H9 (cell line): ENCODE measurements at regions not wholly inside any gene's neighbourhood (a gene's known extent, or its start where the extent isn't known, plus 50 kb on each side); places are given as distances from the start of the nearest gene placed in this dataset.
A peak's percentile ranks its signal among the peaks of the same experiment; 100 is the strongest.

Experiments
- DNase-seq: peaks from one replicate; pipeline ENCODE4 v3.0.0-alpha.2; 2017
- H2AFZ ChIP-seq: one replicate; pipeline ENCODE4 v1.6.1; 2013; ENCODE audit warnings: mild to moderate bottlenecking, low read length, control low read depth, moderate library complexity
- H2AK5ac ChIP-seq: 2 replicates; pipeline ENCODE4 v1.6.1; 2013; ENCODE audit warnings: low read length, control low read depth, mixed read lengths; ENCODE audit not compliant: insufficient read length
- H2BK120ac ChIP-seq: one replicate; pipeline ENCODE4 v1.6.1; 2013; ENCODE audit warnings: low read depth, mild to moderate bottlenecking, low read length, control low read depth, inconsistent platforms; ENCODE audit not compliant: poor library complexity, severe bottlenecking
- H2BK12ac ChIP-seq: 2 replicates; pipeline ENCODE4 v1.6.1; 2013; ENCODE audit warnings: low read length, control low read depth, mixed read lengths, low read depth; ENCODE audit not compliant: insufficient read length
- H2BK15ac ChIP-seq: 2 replicates; pipeline ENCODE4 v1.6.1; 2013; ENCODE audit warnings: low read depth, low read length, control low read depth
- H2BK20ac ChIP-seq: one replicate; pipeline ENCODE4 v1.6.1; 2013; ENCODE audit warnings: low read depth, mild to moderate bottlenecking, low read length, control low read depth, inconsistent platforms; ENCODE audit not compliant: poor library complexity, severe bottlenecking
- H2BK5ac ChIP-seq: 2 replicates; pipeline ENCODE4 v1.6.1; 2013; ENCODE audit warnings: low read length, control low read depth, mixed read lengths; ENCODE audit not compliant: insufficient read length
- H3K14ac ChIP-seq: 2 replicates; pipeline ENCODE4 v1.6.1; 2013; ENCODE audit warnings: low read length, control low read depth; ENCODE audit not compliant: insufficient read depth
- H3K18ac ChIP-seq: 2 replicates; pipeline ENCODE4 v1.6.1; 2013; ENCODE audit warnings: low read depth, mild to moderate bottlenecking, mixed read lengths, low read length, control low read depth; ENCODE audit not compliant: insufficient read length
- H3K23ac ChIP-seq: 2 replicates; pipeline ENCODE4 v1.6.1; 2013; ENCODE audit warnings: low read length, control low read depth, mixed read lengths, low read depth; ENCODE audit not compliant: insufficient read length
- H3K23me2 ChIP-seq: 2 replicates; pipeline ENCODE4 v1.6.1; 2013; ENCODE audit warnings: low read depth, mild to moderate bottlenecking, mixed read lengths, low read length, control low read depth; ENCODE audit not compliant: insufficient read length, poor library complexity, severe bottlenecking
- H3K27ac ChIP-seq: 2 replicates; pipeline ENCODE4 v1.5.1; 2013; ENCODE audit warnings: low read length, control low read depth, mixed read lengths, low read depth; ENCODE audit not compliant: insufficient read length
- H3K27me3 ChIP-seq: 2 replicates; pipeline ENCODE4 v1.6.1; 2013; ENCODE audit warnings: low read length, control low read depth, inconsistent platforms; ENCODE audit not compliant: insufficient read depth
- H3K4ac ChIP-seq: 2 replicates; pipeline ENCODE4 v1.6.1; 2013; ENCODE audit warnings: low read depth, mild to moderate bottlenecking, control low read depth, inconsistent platforms, low read length, moderate library complexity
- H3K4me1 ChIP-seq: 2 replicates; pipeline ENCODE4 v1.6.1; 2013; ENCODE audit warnings: low read length, control low read depth, inconsistent platforms; ENCODE audit not compliant: insufficient read depth
- H3K4me2 ChIP-seq: 2 replicates; pipeline ENCODE4 v1.6.1; 2013; ENCODE audit warnings: low read length, control low read depth, mixed read lengths; ENCODE audit not compliant: insufficient read length, insufficient read depth
- H3K56ac ChIP-seq: 2 replicates; pipeline ENCODE4 v1.6.1; 2013; ENCODE audit warnings: low read depth, mild to moderate bottlenecking, mixed read lengths, low read length, control low read depth; ENCODE audit not compliant: insufficient read length
- H3K79me1 ChIP-seq: 2 replicates; pipeline ENCODE4 v1.6.1; 2013; ENCODE audit warnings: low read depth, mild to moderate bottlenecking, moderate library complexity, low read length, control low read depth, inconsistent platforms; ENCODE audit not compliant: insufficient read depth, poor library complexity, severe bottlenecking
- H3K79me2 ChIP-seq: 2 replicates; pipeline ENCODE4 v1.6.1; 2013; ENCODE audit warnings: low read length, control low read depth, inconsistent platforms; ENCODE audit not compliant: insufficient read depth
- H3K9ac ChIP-seq: 2 replicates; pipeline ENCODE4 v1.6.1; 2013; ENCODE audit warnings: low read length, control low read depth, mixed read lengths; ENCODE audit not compliant: insufficient read length; ENCODE audit errors: extremely low read depth
- H3K9me3 ChIP-seq: one replicate; pipeline ENCODE4 v1.6.1; 2013; ENCODE audit warnings: low read depth, low read length, inconsistent platforms; ENCODE audit not compliant: control insufficient read depth
- H3T11ph ChIP-seq: one replicate; pipeline ENCODE4 v1.6.1; 2013; ENCODE audit warnings: mild to moderate bottlenecking, low read length, control low read depth, inconsistent platforms
- H4K20me1 ChIP-seq: one replicate; pipeline ENCODE4 v1.6.1; 2013; ENCODE audit not compliant: control insufficient read depth, insufficient read length, insufficient read depth
- H4K5ac ChIP-seq: 2 replicates; pipeline ENCODE4 v1.6.1; 2013; ENCODE audit warnings: low read depth, mild to moderate bottlenecking, mixed read lengths, low read length, control low read depth; ENCODE audit not compliant: insufficient read length
- H4K8ac ChIP-seq: replicated peaks from 2 replicates; pipeline ENCODE4 v1.6.1; 2013; ENCODE audit warnings: low read length, control low read depth, mixed read lengths, low read depth; ENCODE audit not compliant: insufficient read length
- H4K91ac ChIP-seq: 2 replicates; pipeline ENCODE4 v1.6.1; 2013; ENCODE audit warnings: low read depth, mild to moderate bottlenecking, moderate library complexity, mixed read lengths, low read length, control low read depth; ENCODE audit not compliant: insufficient read length
- H3K27ac Mint-ChIP-seq, 3 experiments: 2 replicates in 2 of 3; 3 replicates in 1 of 3; pipeline ENCODE4 v1.8.0; 2020 to 2021; ENCODE audit warnings: mixed read lengths in 3 of 3, mild to moderate bottlenecking in 1 of 3, moderate library complexity in 1 of 3
- H3K27me3 Mint-ChIP-seq: 2 replicates; pipeline ENCODE4 v1.8.0; 2021; ENCODE audit warnings: low read depth, mild to moderate bottlenecking, moderate library complexity, mixed read lengths
- H3K36me3 Mint-ChIP-seq, 3 experiments: 2 replicates in 2 of 3; 3 replicates in 1 of 3; pipeline ENCODE4 v1.8.0; 2020 to 2021; ENCODE audit warnings: low read depth in 3 of 3, mixed read lengths in 3 of 3; ENCODE audit not compliant: insufficient read depth in 1 of 3
- H3K4me1 Mint-ChIP-seq, 2 experiments: 2 replicates each; pipeline ENCODE4 v1.8.0; 2020; ENCODE audit warnings: mixed read lengths in 2 of 2
- H3K4me3 Mint-ChIP-seq, 2 experiments: 2 replicates in 1 of 2; 3 replicates in 1 of 2; pipeline ENCODE4 v1.8.0; 2020 to 2021; ENCODE audit warnings: mild to moderate bottlenecking in 2 of 2, mixed read lengths in 2 of 2, moderate library complexity in 1 of 2
- H3K9me3 Mint-ChIP-seq, 2 experiments: 2 replicates in 1 of 2; 3 replicates in 1 of 2; pipeline ENCODE4 v1.8.0; 2020; ENCODE audit warnings: mild to moderate bottlenecking in 2 of 2, mixed read lengths in 2 of 2, moderate library complexity in 1 of 2
- CTCF ChIP-seq: fragments of 200-600 bp; sonication (generic); conservative IDR thresholded peaks from 3 replicates; pipeline ENCODE4 v1.8.0; 2021; ENCODE audit warnings: antibody characterized with exemption, mild to moderate bottlenecking

GRCh38 chr1:67889953-67890567, 56.8 kb upstream of the GNG12 start:
- Histone ChIP-seq H3K9ac (no peak overlapping the region), H4K8ac (no peak overlapping the region), H3K23me2 (no peaks in the 10 kb centered on the region), H2BK15ac (no peak overlapping the region), H2BK12ac (no peak overlapping the region), H3K79me1 (no peaks in the 10 kb centered on the region), H3K27ac (no peak overlapping the region), H2BK5ac (no peak overlapping the region), H4K5ac (no peak overlapping the region), H2AK5ac (no peak overlapping the region), H3K4ac (no peak overlapping the region), H4K20me1 (no peaks in the 10 kb centered on the region), H3K27me3 (no peaks in the 10 kb centered on the region), H3K14ac (no peak overlapping the region), H2AFZ (no peak overlapping the region), H4K91ac (no peak overlapping the region), H3K23ac (no peak overlapping the region), H3K9me3 (no peaks in the 10 kb centered on the region), H3K4me1 (peaks cover 7% of the 10 kb centered on the region; the same call in 1 of the 2 replicates), H2BK120ac (no peak overlapping the region), H3K4me2 (no peak overlapping the region), H3K56ac (no peak overlapping the region), H2BK20ac (no peak overlapping the region), H3T11ph (no peak overlapping the region), H3K79me2 (no peaks in the 10 kb centered on the region), H3K18ac (no peak overlapping the region)
- no peak for DNase-seq
- no peak for TF ChIP-seq CTCF
- Mint-ChIP-seq H3K27me3 (no peaks in the 10 kb centered on the region), H3K4me1 (peaks cover 35 to 38% of the 10 kb centered on the region in 2 experiments), H3K27ac (peak overlapping the region in 1 of 3 experiments; percentile 63; a peak in 1 of 7 replicates), H3K4me3 (no peak overlapping the region), H3K9me3 (no peaks in the 10 kb centered on the region), H3K36me3 (no peaks in the 10 kb centered on the region)
